WI38 (cell line): ENCODE measurements at regions not wholly inside any gene's neighbourhood (a gene's known extent, or its start where the extent isn't known, plus 50 kb on each side); places are given as distances from the start of the nearest gene placed in this dataset.

Source experiments
- H3K4me3 ChIP-seq: 2 replicates; pipeline ENCODE4 v1.5.1; 2011; ENCODE audit warnings: low read depth, mild to moderate bottlenecking, control low read depth, low read length
- CTCF ChIP-seq: IDR thresholded peaks from 2 replicates; pipeline ENCODE4 v1.5.1; 2012; ENCODE audit warnings: low read depth, mild to moderate bottlenecking, control low read depth, low read length

- no peak overlapping the region for H3K4me3 ChIP-seq
- TF ChIP-seq CTCF: no peak
Measured at GRCh38 chr2:160564591-160564990, 71.0 kb upstream of the RBMS1 start.

DNA sequence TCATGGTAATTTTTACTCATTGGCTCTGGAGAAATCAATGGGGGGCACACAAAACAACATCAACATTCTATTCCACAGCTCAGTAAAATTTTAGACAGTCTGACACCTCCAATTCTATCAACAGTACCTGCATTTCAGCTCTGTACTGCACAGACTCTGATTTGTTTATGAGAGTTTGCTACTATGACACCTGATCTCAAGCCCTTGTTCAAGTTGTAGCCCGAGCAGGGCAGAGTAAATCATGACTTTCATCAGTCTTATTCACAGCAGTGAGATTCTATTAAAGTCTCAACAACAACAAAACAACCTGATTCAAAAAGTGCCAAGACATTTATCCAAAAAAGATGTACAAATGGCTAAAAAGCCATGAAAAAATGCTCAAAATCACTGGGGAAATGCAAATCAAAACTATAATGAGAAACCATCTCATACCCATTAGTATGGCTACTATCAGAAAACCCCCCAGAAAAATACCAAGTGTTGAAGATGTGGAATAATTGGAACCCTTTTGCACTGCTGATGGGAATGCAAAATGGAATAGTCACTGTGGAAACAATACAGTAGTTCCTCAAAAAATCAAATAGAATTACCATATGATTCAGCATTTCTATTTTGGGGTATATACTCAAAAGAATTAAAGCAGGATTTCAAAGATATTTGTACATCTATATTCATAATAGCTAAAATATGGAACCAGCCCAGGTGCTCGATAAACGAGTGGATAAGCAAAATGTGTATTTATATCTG, 71.7 kb upstream of the RBMS1 start:
- TF ChIP-seq CTCF: no peak
- H3K4me3 ChIP-seq: no peak overlapping the region

DNA sequence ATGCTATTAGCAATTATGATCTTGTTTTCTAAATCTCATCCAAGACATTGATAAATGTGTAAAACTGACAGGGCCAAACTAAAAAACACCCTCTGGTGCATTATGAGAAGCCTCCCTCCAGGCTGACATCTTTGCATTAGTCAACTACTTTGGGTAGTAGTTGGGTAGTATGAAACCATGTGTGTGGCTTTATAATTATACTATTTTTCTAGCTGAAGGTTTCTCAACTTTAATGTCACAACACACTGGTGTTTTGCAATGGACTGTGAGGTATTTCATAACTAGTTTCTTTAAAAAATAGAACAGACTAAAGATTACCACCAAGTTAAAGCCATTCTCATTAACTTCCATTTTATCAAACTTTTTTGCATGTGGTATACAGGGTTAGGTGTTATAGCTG, 73.1 kb upstream of the RBMS1 start:
- no peak overlapping the region for H3K4me3 ChIP-seq
- no peak for TF ChIP-seq CTCF

GRCh38 chr2:160568856-160569255, 75.2 kb upstream of the RBMS1 start:
- no peak for TF ChIP-seq CTCF
- H3K4me3 ChIP-seq: no peak overlapping the region

- TF ChIP-seq CTCF: no peak
- H3K4me3 ChIP-seq: no peak overlapping the region
Measured at GRCh38 chr2:160570376-160570775, 76.8 kb upstream of the RBMS1 start.

DNA sequence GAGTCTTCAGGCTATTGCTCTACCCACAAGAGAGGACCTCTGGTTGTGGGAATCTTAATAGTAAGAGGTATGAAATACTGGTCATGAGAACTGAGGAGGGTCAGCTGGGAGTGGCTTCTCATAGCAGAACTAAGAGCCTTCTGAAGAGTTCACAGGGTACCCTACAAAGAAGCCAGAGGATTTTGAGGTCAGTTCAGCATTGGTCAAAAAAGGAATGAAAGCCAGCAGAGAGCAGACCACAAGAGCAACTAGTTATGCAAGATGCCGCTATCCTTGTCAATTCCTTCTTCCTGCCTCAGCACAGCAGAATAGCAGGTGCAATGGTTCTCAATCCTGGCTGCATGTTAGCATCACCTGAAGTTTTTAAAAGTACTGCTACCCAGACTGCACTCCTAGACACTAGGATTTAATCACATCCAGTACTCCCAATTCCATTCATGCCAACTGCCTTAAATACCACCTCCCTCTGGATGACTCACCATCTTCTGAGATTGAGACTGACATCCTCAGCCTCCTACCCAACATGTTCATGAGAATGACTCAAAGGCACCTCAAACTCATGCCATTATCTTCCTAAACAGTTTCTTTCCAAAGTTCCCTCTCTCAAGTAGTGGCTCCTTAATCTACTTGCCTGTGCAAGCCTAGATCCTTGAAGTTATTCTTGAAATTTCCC, 81.0 kb upstream of the RBMS1 start:
- H3K4me3 ChIP-seq: no peak overlapping the region
- TF ChIP-seq CTCF: no peak

- no peak for TF ChIP-seq CTCF
- H3K4me3 ChIP-seq: no peak overlapping the region
Measured at GRCh38 chr2:160575368-160575767, 81.8 kb upstream of the RBMS1 start.
